ENCODE measurements at regions not wholly inside any gene's neighbourhood (a gene's known extent, or its start where the extent isn't known, plus 50 kb on each side); places are given as distances from the start of the nearest gene placed in this dataset.

DNA sequence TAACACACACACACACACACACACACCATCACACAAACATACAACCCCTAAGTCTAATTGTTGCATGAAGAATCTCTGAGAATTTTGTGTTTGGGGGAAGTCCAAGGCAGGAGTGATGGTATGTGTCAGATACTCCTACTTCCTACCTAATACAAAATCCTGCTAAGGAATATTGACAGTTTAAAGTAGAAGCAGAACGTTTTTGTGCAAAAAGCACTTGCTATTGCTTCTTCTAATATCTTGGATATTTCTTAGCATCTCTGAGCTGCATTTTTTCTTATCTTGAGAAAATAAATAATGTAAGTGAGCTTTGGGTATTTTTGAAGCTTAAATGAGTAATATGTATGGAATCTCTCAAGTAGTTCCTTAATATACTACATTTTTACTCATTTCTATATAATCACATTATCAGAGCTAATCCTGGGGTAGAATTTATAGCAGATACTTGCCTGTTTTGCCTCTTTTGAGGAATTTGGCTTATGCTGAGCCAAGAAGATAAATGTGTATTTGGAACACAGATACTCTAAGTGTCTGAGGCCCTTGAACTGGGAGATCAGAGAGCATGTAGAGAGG, 212.3 kb downstream of the DKK1 start:
- peak overlapping the region; percentile 80 for H2AFZ ChIP-seq (ENCODE audit: low read depth, low read length, poor library complexity, severe bottlenecking)
- intact Hi-C loops (cut with micrococcal nuclease), result no loop called here
- RAD21 ChIA-PET (ENCODE audit: low non-redundant PET in 1 of 2, low total read pairs in 2 of 2, uncharacterized antibody in 2 of 2, unreplicated experiment in 2 of 2), result no interaction called here

GRCh38 chr10:52532650-52533290, 218.7 kb downstream of the DKK1 start:
- H2AFZ ChIP-seq (ENCODE audit: low read depth, low read length, poor library complexity, severe bottlenecking), result no peak overlapping the region
- POLR2A ChIA-PET, result no interaction called here
- no TSS peak for BruUV-seq (replicated peaks)
- H3K27me3 ChIP-seq (ENCODE audit: insufficient read depth, low read length), result no peaks in the 10 kb centered on the region
- H3K4me2 ChIP-seq (ENCODE audit: low read length), result no peak overlapping the region
- DNase-seq (ENCODE audit: low read depth, low spot score), result no peak
- H3K9me2 ChIP-seq (ENCODE audit: insufficient read depth), result no peaks in the 10 kb centered on the region
- CTCF ChIA-PET, result no interaction called here
- no peak for TF ChIP-seq FOSL1 (IDR thresholded peaks at IDR 0.05; ENCODE audit: low read depth)
- TF ChIP-seq RAD21 (IDR thresholded peaks at IDR 0.05; ENCODE audit: low read depth), result no peak
- intact Hi-C loops (cut with micrococcal nuclease), result no loop called here
- RAD21 ChIA-PET (ENCODE audit: low non-redundant PET in 1 of 2, low total read pairs in 2 of 2, uncharacterized antibody in 2 of 2, unreplicated experiment in 2 of 2), result no interaction called here
- no peaks in the 10 kb centered on the region for H4K20me1 ChIP-seq (ENCODE audit: insufficient read depth)
- no peak overlapping the region for H3K9ac ChIP-seq (ENCODE audit: low read length)
- no peak for ATAC-seq
- no peak overlapping the region for H3K27ac ChIP-seq (ENCODE audit: low read depth, low read length)
- H3K79me2 ChIP-seq (ENCODE audit: insufficient read depth, low read length), result no peaks in the 10 kb centered on the region
- H3K36me3 ChIP-seq (ENCODE audit: control insufficient read depth in 1 of 2, insufficient read depth in 2 of 2, low read length in 2 of 2), result no peaks in the 10 kb centered on the region
- peaks cover 3 to 17% of the 10 kb centered on the region in 2 experiments; a peak in 3 of 4 replicates for H3K4me1 ChIP-seq (ENCODE audit: control insufficient read depth in 1 of 2, insufficient read depth in 2 of 2, low read length in 2 of 2)
- H3K4me3 ChIP-seq (replicated peaks in 1 of 2; ENCODE audit: low read depth in 1 of 2, low read length in 2 of 2), result no peak overlapping the region
- H3K9me3 ChIP-seq (ENCODE audit: control insufficient read depth in 1 of 2, insufficient read depth in 1 of 2, low read depth in 1 of 2, low read length in 2 of 2), result no peaks in the 10 kb centered on the region; a peak in 1 of 4 replicates

More for the DNA sequence above, 212.3 kb downstream of the DKK1 start:
- H3K27me3 ChIP-seq (ENCODE audit: insufficient read depth, low read length), result no peaks in the 10 kb centered on the region
- TF ChIP-seq POLR2A (IDR thresholded peaks at IDR 0.05; ENCODE audit: borderline replicate concordance, extremely low read depth, insufficient read depth, insufficient read length) (no peak), JUND (IDR thresholded peaks at IDR 0.05) (no peak), CBX3 (IDR thresholded peaks at IDR 0.05; ENCODE audit: low read depth) (no peak), POLR2AphosphoS5 (IDR thresholded peaks at IDR 0.05; ENCODE audit: low read depth, low read length) (no peak), ZNF274 (IDR thresholded peaks at IDR 0.05; ENCODE audit: low read depth, low read length) (no peak), SP1 (IDR thresholded peaks at IDR 0.05; ENCODE audit: low read depth) (no peak)
- TF ChIP-seq, protein P1, sequence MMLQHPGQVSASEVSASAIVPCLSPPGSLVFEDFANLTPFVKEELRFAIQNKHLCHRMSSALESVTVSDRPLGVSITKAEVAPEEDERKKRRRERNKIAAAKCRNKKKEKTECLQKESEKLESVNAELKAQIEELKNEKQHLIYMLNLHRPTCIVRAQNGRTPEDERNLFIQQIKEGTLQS (IDR thresholded peaks at IDR 0.05), result no peak
- H3K9me3 ChIP-seq (ENCODE audit: control insufficient read depth in 1 of 2, insufficient read depth in 1 of 2, low read depth in 1 of 2, low read length in 2 of 2), result no peaks in the 10 kb centered on the region; a peak in 1 of 4 replicates
- H3K79me2 ChIP-seq (ENCODE audit: insufficient read depth, low read length), result no peaks in the 10 kb centered on the region
- no peaks in the 10 kb centered on the region for H3K36me3 ChIP-seq (ENCODE audit: control insufficient read depth in 1 of 2, insufficient read depth in 2 of 2, low read length in 2 of 2)
- no peak overlapping the region for H3K4me3 ChIP-seq (replicated peaks in 1 of 2; ENCODE audit: low read depth in 1 of 2, low read length in 2 of 2)
- peak overlapping the region; percentile 10; the same call in 1 of the 2 replicates for H3K4me2 ChIP-seq (ENCODE audit: low read length)
- H3K9me2 ChIP-seq (ENCODE audit: insufficient read depth), result no peaks in the 10 kb centered on the region
- no peaks in the 10 kb centered on the region for H4K20me1 ChIP-seq (ENCODE audit: insufficient read depth)
- POLR2A ChIA-PET, result interaction anchor here (0.6 kb wide), 1 partner anchor 34 kb away, joined by 3 read pairs; no protein-coding TSS in a partner anchor
- peak; percentile 49; the same call in 1 of the 2 replicates for ATAC-seq
- peak overlapping the region; percentile 44; the same call in 1 of the 2 replicates for H3K27ac ChIP-seq (ENCODE audit: low read depth, low read length)
- no TSS peak for BruUV-seq (replicated peaks)
- CTCF ChIA-PET, result no interaction called here
- DNase-seq (ENCODE audit: low read depth, low spot score), result no peak
- no peak overlapping the region for H3K9ac ChIP-seq (ENCODE audit: low read length)
- peaks cover 11 to 31% of the 10 kb centered on the region in 2 experiments for H3K4me1 ChIP-seq (ENCODE audit: control insufficient read depth in 1 of 2, insufficient read depth in 2 of 2, low read length in 2 of 2)

Data from HCT116 (cell line).